ENCODE measurements at regions not wholly inside any gene's neighbourhood (a gene's known extent, or its start where the extent isn't known, plus 50 kb on each side); places are given as distances from the start of the nearest gene placed in this dataset.

- Histone ChIP-seq H3K4me3 (ENCODE audit: low read length in 3 of 3) (no peak overlapping the region), H3K27ac (ENCODE audit: low read depth, low read length) (no peak overlapping the region), H3K4me1 (ENCODE audit: control insufficient read depth in 3 of 3, insufficient read depth in 3 of 3, low read length in 3 of 3) (no peaks in the 10 kb centered on the region), H3K9me3 (ENCODE audit: control insufficient read depth in 3 of 3, low read length in 3 of 3) (no peaks in the 10 kb centered on the region), H3K36me3 (ENCODE audit: control insufficient read depth in 3 of 3, insufficient read depth in 3 of 3, low read length in 3 of 3) (no peaks in the 10 kb centered on the region), H3K9ac (ENCODE audit: low read depth in 1 of 3, low read length in 3 of 3) (no peak overlapping the region), H3K27me3 (ENCODE audit: control insufficient read depth in 3 of 3, insufficient read depth in 3 of 3, low read length in 3 of 3) (no peaks in the 10 kb centered on the region)
Observed at GRCh38 chr1:187641907-187642306, 813.2 kb downstream of the PLA2G4A start.

GRCh38 chr1:187645651-187646050, 816.9 kb downstream of the PLA2G4A start:
- Histone ChIP-seq H3K9ac (ENCODE audit: low read depth in 1 of 3, low read length in 3 of 3) (no peak overlapping the region), H3K27ac (ENCODE audit: low read depth, low read length) (no peak overlapping the region), H3K9me3 (ENCODE audit: control insufficient read depth in 3 of 3, low read length in 3 of 3) (no peaks in the 10 kb centered on the region), H3K27me3 (ENCODE audit: control insufficient read depth in 3 of 3, insufficient read depth in 3 of 3, low read length in 3 of 3) (no peaks in the 10 kb centered on the region), H3K4me3 (ENCODE audit: low read length in 3 of 3) (no peak overlapping the region), H3K4me1 (ENCODE audit: control insufficient read depth in 3 of 3, insufficient read depth in 3 of 3, low read length in 3 of 3) (no peaks in the 10 kb centered on the region), H3K36me3 (ENCODE audit: control insufficient read depth in 3 of 3, insufficient read depth in 3 of 3, low read length in 3 of 3) (no peaks in the 10 kb centered on the region)

DNA sequence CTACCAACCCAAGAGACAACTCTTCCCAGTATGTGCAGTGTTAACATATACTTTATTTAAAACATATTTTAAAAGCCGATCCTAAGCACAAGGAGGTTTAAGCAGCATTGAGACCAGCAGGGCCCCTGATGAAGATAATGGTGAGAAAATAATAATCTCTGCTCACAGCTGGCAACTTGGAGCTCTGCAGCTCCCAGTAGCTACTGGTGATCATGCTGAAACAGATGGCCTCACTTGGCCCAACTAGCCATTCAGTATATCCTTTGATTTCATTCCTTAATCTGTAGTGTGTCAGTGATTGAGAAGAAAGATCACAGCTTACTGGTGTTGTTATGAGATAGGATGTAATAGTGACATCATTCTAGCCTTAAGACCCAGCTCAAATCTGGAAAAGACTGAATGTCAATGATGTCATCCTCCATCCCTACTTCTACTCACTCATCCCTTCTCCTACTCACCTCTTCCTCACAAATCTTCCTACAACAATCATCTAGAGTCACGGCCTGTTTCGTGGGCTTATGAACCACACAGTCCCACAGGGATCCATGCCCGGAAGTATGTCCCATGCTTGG, 817.9 kb downstream of the PLA2G4A start:
- H3K4me1 ChIP-seq (ENCODE audit: control insufficient read depth in 3 of 3, insufficient read depth in 3 of 3, low read length in 3 of 3), result no peaks in the 10 kb centered on the region
- H3K27ac ChIP-seq (ENCODE audit: low read depth, low read length), result no peak overlapping the region
- H3K27me3 ChIP-seq (ENCODE audit: control insufficient read depth in 3 of 3, insufficient read depth in 3 of 3, low read length in 3 of 3), result no peaks in the 10 kb centered on the region
- H3K4me3 ChIP-seq (ENCODE audit: low read length in 3 of 3), result no peak overlapping the region
- no peaks in the 10 kb centered on the region for H3K36me3 ChIP-seq (ENCODE audit: control insufficient read depth in 3 of 3, insufficient read depth in 3 of 3, low read length in 3 of 3)
- H3K9ac ChIP-seq (ENCODE audit: low read depth in 1 of 3, low read length in 3 of 3), result no peak overlapping the region
- no peaks in the 10 kb centered on the region for H3K9me3 ChIP-seq (ENCODE audit: control insufficient read depth in 3 of 3, low read length in 3 of 3)

DNA sequence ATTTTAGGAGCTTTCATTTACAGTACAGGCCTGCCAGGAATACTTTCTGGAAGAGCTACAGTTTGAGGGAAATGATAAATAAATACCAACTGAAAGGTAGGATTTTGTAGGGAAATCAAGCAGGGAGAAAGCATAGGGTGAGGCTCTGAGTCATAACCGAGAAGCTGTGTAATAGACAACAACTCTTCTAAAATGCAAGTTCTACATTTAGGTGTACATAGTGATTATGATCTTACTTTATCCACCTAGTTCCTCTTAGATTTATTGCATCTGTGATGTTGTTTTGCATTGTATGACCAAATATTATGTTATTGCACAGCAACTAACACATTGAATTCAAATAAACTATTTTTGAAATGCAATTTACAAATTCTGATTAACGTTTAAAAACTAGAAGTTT, 819.3 kb downstream of the PLA2G4A start:
- Histone ChIP-seq H3K4me1 (ENCODE audit: control insufficient read depth in 3 of 3, insufficient read depth in 3 of 3, low read length in 3 of 3) (no peaks in the 10 kb centered on the region), H3K27me3 (ENCODE audit: control insufficient read depth in 3 of 3, insufficient read depth in 3 of 3, low read length in 3 of 3) (no peaks in the 10 kb centered on the region), H3K4me3 (ENCODE audit: low read length in 3 of 3) (no peak overlapping the region), H3K27ac (ENCODE audit: low read depth, low read length) (no peak overlapping the region), H3K9ac (ENCODE audit: low read depth in 1 of 3, low read length in 3 of 3) (no peak overlapping the region), H3K9me3 (ENCODE audit: control insufficient read depth in 3 of 3, low read length in 3 of 3) (no peaks in the 10 kb centered on the region), H3K36me3 (ENCODE audit: control insufficient read depth in 3 of 3, insufficient read depth in 3 of 3, low read length in 3 of 3) (no peaks in the 10 kb centered on the region)

DNA sequence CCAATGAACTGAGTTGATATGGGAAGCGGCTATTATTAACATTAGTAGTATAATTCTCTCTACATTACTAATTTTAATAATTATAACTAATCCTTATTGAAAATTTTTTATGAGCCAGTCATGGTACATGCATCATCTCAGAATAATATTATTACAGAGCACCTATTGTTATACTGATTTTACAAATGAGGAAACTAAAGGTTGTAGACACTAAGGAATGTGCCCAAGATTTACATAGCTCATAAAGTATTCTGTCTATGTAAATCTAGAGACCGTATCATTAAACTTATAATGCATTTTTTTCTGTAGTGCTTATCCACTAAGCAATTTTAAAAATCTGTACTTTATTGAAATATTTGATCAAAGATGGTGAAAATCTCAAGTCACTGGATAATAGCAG, 825.9 kb downstream of the PLA2G4A start:
- Histone ChIP-seq H3K4me3 (ENCODE audit: low read length in 3 of 3) (no peak overlapping the region), H3K9me3 (ENCODE audit: control insufficient read depth in 3 of 3, low read length in 3 of 3) (no peaks in the 10 kb centered on the region), H3K27ac (ENCODE audit: low read depth, low read length) (no peak overlapping the region), H3K9ac (ENCODE audit: low read depth in 1 of 3, low read length in 3 of 3) (no peak overlapping the region), H3K4me1 (ENCODE audit: control insufficient read depth in 3 of 3, insufficient read depth in 3 of 3, low read length in 3 of 3) (no peaks in the 10 kb centered on the region), H3K36me3 (ENCODE audit: control insufficient read depth in 3 of 3, insufficient read depth in 3 of 3, low read length in 3 of 3) (no peaks in the 10 kb centered on the region), H3K27me3 (ENCODE audit: control insufficient read depth in 3 of 3, insufficient read depth in 3 of 3, low read length in 3 of 3) (no peaks in the 10 kb centered on the region)

DNA sequence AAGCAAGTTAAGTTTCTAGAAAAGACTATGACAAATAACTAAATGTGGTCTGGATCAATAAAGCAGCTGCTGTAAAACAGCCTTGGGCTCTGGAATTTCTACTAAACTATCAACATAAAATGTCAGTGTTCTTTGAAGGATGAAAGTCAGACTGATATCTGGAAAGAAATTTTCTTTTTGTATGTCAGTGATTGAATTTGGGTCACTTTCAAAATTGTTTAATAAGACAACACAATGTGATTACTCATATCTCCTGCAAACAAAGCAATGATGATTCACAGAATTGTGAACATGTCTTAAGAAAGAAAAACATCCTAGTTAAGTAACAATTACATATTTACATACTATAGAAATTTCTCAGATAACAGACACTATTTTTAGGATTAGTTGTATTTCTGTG, 826.4 kb downstream of the PLA2G4A start:
- H3K9me3 ChIP-seq (ENCODE audit: control insufficient read depth in 3 of 3, low read length in 3 of 3), result no peaks in the 10 kb centered on the region
- H3K4me1 ChIP-seq (ENCODE audit: control insufficient read depth in 3 of 3, insufficient read depth in 3 of 3, low read length in 3 of 3), result no peaks in the 10 kb centered on the region
- no peak overlapping the region for H3K4me3 ChIP-seq (ENCODE audit: low read length in 3 of 3)
- no peak overlapping the region for H3K27ac ChIP-seq (ENCODE audit: low read depth, low read length)
- H3K9ac ChIP-seq (ENCODE audit: low read depth in 1 of 3, low read length in 3 of 3), result no peak overlapping the region
- no peaks in the 10 kb centered on the region for H3K36me3 ChIP-seq (ENCODE audit: control insufficient read depth in 3 of 3, insufficient read depth in 3 of 3, low read length in 3 of 3)
- no peaks in the 10 kb centered on the region for H3K27me3 ChIP-seq (ENCODE audit: control insufficient read depth in 3 of 3, insufficient read depth in 3 of 3, low read length in 3 of 3)

- no peaks in the 10 kb centered on the region for H3K27me3 ChIP-seq (ENCODE audit: control insufficient read depth in 3 of 3, insufficient read depth in 3 of 3, low read length in 3 of 3)
- H3K36me3 ChIP-seq (ENCODE audit: control insufficient read depth in 3 of 3, insufficient read depth in 3 of 3, low read length in 3 of 3), result no peaks in the 10 kb centered on the region
- no peak overlapping the region for H3K9ac ChIP-seq (ENCODE audit: low read depth in 1 of 3, low read length in 3 of 3)
- H3K4me1 ChIP-seq (ENCODE audit: control insufficient read depth in 3 of 3, insufficient read depth in 3 of 3, low read length in 3 of 3), result no peaks in the 10 kb centered on the region
- no peaks in the 10 kb centered on the region for H3K9me3 ChIP-seq (ENCODE audit: control insufficient read depth in 3 of 3, low read length in 3 of 3)
- no peak overlapping the region for H3K27ac ChIP-seq (ENCODE audit: low read depth, low read length)
- H3K4me3 ChIP-seq (ENCODE audit: low read length in 3 of 3), result no peak overlapping the region
Observed at GRCh38 chr1:187665483-187665882, 836.7 kb downstream of the PLA2G4A start.

- Histone ChIP-seq H3K36me3 (ENCODE audit: control insufficient read depth in 3 of 3, insufficient read depth in 3 of 3, low read length in 3 of 3) (no peaks in the 10 kb centered on the region), H3K4me3 (ENCODE audit: low read length in 3 of 3) (no peak overlapping the region), H3K27ac (ENCODE audit: low read depth, low read length) (no peak overlapping the region), H3K9ac (ENCODE audit: low read depth in 1 of 3, low read length in 3 of 3) (no peak overlapping the region), H3K27me3 (ENCODE audit: control insufficient read depth in 3 of 3, insufficient read depth in 3 of 3, low read length in 3 of 3) (no peaks in the 10 kb centered on the region), H3K9me3 (ENCODE audit: control insufficient read depth in 3 of 3, low read length in 3 of 3) (no peaks in the 10 kb centered on the region), H3K4me1 (ENCODE audit: control insufficient read depth in 3 of 3, insufficient read depth in 3 of 3, low read length in 3 of 3) (no peaks in the 10 kb centered on the region)
Observed at GRCh38 chr1:187680823-187681222, 852.1 kb downstream of the PLA2G4A start.

DNA sequence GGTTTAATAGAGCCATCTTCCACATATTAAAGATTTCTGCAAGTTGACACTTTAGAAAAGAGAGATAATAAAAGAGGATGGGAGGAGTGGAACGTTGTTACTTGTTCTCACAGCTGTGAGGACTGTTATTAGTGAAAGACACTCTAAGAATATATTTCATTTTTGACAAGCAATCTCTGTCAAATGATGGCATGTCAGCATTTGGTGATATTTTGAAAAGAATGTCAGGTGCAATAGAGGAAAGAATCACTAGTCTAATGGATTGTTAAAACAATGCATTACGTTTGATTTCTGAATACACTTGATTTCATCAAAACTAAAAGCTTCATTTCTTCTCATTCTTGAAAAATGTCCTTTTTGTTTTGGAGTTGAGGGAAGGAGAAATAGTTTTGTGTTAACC, 853.4 kb downstream of the PLA2G4A start:
- Histone ChIP-seq H3K36me3 (ENCODE audit: control insufficient read depth in 3 of 3, insufficient read depth in 3 of 3, low read length in 3 of 3) (no peaks in the 10 kb centered on the region), H3K4me3 (ENCODE audit: low read length in 3 of 3) (no peak overlapping the region), H3K4me1 (ENCODE audit: control insufficient read depth in 3 of 3, insufficient read depth in 3 of 3, low read length in 3 of 3) (no peaks in the 10 kb centered on the region), H3K27ac (ENCODE audit: low read depth, low read length) (no peak overlapping the region), H3K27me3 (ENCODE audit: control insufficient read depth in 3 of 3, insufficient read depth in 3 of 3, low read length in 3 of 3) (no peaks in the 10 kb centered on the region), H3K9ac (ENCODE audit: low read depth in 1 of 3, low read length in 3 of 3) (no peak overlapping the region), H3K9me3 (ENCODE audit: control insufficient read depth in 3 of 3, low read length in 3 of 3) (no peaks in the 10 kb centered on the region)

GRCh38 chr1:187685333-187685732, 856.6 kb downstream of the PLA2G4A start:
- no peak overlapping the region for H3K9ac ChIP-seq (ENCODE audit: low read depth in 1 of 3, low read length in 3 of 3)

DNA sequence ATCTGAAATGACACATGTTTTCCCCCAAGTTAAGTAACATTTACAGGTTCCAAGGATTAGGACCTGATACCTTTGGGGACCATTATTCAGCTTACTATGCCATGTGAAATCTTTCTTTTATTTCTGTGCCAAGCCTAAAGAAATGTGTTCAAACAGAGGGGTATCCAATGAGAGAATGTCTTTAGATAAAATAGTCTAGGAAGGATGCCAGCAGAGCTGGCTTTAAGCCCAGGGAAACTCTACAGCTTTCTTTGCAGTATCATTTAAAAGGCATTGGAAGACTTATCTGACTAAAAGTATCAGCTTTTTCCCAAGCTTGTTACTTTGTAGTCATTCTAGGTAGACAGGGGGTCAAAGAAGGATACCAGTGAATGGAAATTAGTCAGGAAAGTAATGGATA, 860.4 kb downstream of the PLA2G4A start:
- Histone ChIP-seq H3K36me3 (ENCODE audit: control insufficient read depth in 3 of 3, insufficient read depth in 3 of 3, low read length in 3 of 3) (no peaks in the 10 kb centered on the region), H3K4me1 (ENCODE audit: control insufficient read depth in 3 of 3, insufficient read depth in 3 of 3, low read length in 3 of 3) (no peaks in the 10 kb centered on the region), H3K9ac (ENCODE audit: low read depth in 1 of 3, low read length in 3 of 3) (no peak overlapping the region), H3K9me3 (ENCODE audit: control insufficient read depth in 3 of 3, low read length in 3 of 3) (no peaks in the 10 kb centered on the region), H3K4me3 (ENCODE audit: low read length in 3 of 3) (no peak overlapping the region), H3K27ac (ENCODE audit: low read depth, low read length) (no peak overlapping the region), H3K27me3 (ENCODE audit: control insufficient read depth in 3 of 3, insufficient read depth in 3 of 3, low read length in 3 of 3) (no peaks in the 10 kb centered on the region)

More at GRCh38 chr1:187685333-187685732, 856.6 kb downstream of the PLA2G4A start:
- no peak overlapping the region for H3K27ac ChIP-seq (ENCODE audit: low read depth, low read length)
- H3K4me3 ChIP-seq (ENCODE audit: low read length in 3 of 3), result no peak overlapping the region
- no peaks in the 10 kb centered on the region for H3K36me3 ChIP-seq (ENCODE audit: control insufficient read depth in 3 of 3, insufficient read depth in 3 of 3, low read length in 3 of 3)
- H3K27me3 ChIP-seq (ENCODE audit: control insufficient read depth in 3 of 3, insufficient read depth in 3 of 3, low read length in 3 of 3), result no peaks in the 10 kb centered on the region
- H3K4me1 ChIP-seq (ENCODE audit: control insufficient read depth in 3 of 3, insufficient read depth in 3 of 3, low read length in 3 of 3), result no peaks in the 10 kb centered on the region
- no peaks in the 10 kb centered on the region for H3K9me3 ChIP-seq (ENCODE audit: control insufficient read depth in 3 of 3, low read length in 3 of 3)

All from skeletal muscle tissue (tissue), 3 donors.